ENCODE measurements at regions not wholly inside any gene's neighbourhood (a gene's known extent, or its start where the extent isn't known, plus 50 kb on each side); places are given as distances from the start of the nearest gene placed in this dataset.

DNA sequence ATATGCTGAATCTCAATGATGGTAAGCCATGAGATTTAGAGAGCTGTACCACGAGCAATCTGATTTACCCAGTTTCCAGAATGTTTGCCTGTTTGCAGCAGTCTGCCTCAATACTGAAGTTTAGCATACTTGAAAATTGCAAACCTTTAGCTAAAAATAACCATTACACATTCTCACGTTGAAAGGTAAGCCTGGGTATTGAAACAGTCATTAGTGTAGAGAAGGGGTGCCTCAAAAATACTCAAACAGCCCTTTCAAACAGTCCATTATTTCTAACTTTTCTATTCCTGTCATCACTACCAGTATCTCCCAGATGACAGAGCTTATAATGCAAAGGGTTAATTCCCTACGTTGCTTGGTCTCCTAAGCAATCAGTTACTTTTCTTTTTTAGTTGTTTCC lies 111.8 kb upstream of the MBNL1 start:
- no peak for DNase-seq

- DNase-seq = no peak
Measured at GRCh38 chr3:152157337-152157736, 111.4 kb upstream of the MBNL1 start.

GRCh38 chr3:152159328-152159727 lies 109.4 kb upstream of the MBNL1 start:
- DNase-seq = no peak

- DNase-seq = no peak
Measured at GRCh38 chr3:152160350-152161011, 108.2 kb upstream of the MBNL1 start.

GRCh38 chr3:152172460-152172859 lies 96.3 kb upstream of the MBNL1 start:
- DNase-seq = no peak

DNA sequence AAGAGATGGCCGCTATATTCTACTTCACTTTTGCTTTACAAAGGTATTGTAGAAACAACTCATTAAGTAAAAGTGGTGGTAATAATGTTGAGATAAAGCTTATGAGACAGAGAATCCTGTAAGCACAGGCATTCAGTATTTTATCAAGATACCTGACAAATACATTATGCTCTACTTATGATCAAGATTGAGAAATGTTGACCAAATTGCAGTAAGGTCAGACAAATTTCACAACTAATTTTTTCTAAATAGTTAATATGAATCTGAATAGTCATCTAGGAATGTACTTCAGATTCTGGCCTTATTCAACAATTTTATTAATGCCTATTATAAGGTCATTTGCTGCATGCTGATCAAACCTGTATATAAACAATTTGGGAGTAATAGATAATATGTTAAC lies 95.1 kb upstream of the MBNL1 start:
- DNase-seq = no peak

- DNase-seq = no peak
Measured at GRCh38 chr3:152174876-152175527, 93.7 kb upstream of the MBNL1 start.

DNA sequence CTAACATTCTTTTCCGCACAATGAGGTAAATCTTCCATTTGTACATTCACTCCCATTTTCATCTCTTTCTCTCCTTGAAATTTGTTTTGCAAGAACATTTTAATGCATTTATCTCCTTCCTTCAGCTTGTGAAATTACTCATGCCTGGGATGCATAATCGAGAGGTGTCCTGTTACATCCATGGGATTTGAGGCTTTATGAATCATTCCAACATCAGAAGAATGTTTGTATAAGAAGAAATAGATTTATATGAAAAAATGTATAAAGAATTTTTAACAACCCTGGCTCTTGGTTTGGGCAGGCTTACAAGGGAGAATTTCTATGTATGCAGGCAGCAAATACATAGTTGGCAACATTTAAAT lies 93.2 kb upstream of the MBNL1 start:
- no peak for DNase-seq

DNA sequence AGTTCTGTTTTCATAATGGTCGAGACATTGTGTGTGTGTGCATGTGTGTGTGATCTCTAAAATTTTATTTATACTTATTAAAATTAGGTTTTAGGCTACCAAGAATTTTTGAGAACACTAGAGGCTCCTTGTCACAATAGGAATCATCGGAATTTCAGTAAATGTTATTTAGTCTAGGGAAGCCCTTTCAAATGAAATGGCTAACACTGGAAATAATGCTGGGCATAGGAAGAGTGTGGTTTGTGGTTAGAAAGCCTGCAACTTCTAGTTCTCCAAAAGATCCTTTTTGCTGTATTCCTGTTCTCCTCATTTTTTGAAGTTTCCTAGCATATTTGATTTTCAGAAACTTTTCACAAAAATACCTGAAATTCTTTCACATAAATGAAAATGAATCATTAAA lies 92.5 kb upstream of the MBNL1 start:
- DNase-seq = no peak

- no peak for DNase-seq
Measured at GRCh38 chr3:152176998-152177397, 91.7 kb upstream of the MBNL1 start.

DNA sequence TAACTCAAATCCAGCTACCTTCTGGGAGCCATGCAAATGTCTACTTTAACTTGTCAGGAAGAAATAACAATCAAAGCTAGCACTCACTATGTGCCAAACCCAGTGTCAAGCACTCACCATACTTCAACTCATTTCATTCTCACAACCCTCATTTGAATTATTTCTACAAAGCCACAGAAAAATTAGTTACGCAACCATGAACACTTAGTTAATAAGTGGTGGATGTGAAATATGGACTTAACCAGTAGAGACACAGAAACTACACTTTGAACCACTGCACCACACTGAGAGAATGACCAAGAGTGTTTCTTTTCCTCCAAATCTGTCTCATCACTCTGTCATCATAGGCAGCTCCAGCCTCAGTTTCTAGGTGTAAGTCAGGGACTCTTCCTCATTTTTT lies 91.0 kb upstream of the MBNL1 start:
- DNase-seq = no peak

- DNase-seq = peak; percentile 2 to 5
Measured at GRCh38 chr3:152183473-152183872, 85.3 kb upstream of the MBNL1 start.

DNA sequence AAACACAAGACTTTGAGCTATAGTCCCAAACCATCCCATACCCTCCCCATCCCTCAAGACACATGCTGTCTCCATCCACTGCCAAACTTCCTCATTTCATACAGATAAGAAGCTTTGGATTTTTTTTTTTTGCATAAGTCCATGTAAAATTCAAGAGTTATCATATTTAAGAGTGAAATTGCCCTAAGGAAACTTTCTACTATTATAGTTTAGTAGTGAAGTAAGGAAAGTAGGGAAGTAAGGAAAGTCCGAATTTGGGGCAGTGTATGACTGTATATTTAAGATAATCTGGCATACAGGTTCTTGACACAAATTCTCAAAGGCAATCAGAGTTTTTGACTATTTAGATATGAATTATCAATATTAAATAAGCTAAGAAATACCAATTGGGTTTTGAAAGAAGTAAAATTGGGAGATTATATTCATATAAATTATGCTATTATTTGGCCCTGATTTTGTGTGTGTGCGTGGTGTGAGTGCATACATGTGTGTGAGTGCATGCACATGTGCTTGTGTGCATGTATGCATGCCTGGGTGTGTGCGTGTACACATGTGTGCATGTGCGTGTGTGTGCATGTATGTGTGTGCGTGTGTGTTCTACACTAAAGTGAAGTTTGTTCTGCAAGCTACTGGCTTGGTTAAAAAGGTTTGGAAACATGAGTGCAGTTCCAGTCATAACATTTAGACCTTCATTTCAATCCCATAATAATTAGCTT lies 83.6 kb upstream of the MBNL1 start:
- no peak for DNase-seq

DNA sequence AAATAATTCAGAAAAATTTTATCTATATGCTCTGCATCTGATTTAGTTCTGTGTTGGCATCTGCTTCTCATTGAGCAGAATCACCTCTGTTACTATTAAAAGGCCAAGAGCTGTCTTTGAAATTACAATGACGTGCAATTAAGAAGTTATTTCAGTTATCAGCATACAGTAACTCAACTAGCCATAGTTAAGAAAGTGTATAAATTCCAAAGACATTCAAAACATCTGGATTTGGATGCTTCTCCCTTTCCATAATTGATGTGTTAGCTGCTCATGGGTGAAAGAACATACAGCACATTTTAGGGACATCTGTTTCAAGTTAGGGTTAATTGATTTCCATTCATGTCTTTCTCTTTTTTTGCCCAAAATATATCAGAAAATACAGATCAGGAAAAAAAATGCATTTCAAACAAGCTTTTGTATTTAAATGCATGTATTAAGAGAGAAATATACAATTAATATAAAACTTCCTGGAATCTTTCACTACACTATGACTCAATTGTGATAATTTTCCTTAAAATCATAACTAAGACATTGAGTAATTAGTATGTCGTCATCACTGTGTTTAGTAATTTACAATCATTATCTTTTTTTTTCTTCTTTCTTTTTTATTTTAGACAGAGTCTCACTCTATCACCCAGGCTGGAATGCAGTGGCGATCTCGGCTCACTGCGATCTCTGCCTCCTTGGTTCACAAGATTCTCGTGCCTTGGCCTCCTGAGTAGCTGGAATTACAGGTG lies 82.7 kb upstream of the MBNL1 start:
- DNase-seq = no peak

DNA sequence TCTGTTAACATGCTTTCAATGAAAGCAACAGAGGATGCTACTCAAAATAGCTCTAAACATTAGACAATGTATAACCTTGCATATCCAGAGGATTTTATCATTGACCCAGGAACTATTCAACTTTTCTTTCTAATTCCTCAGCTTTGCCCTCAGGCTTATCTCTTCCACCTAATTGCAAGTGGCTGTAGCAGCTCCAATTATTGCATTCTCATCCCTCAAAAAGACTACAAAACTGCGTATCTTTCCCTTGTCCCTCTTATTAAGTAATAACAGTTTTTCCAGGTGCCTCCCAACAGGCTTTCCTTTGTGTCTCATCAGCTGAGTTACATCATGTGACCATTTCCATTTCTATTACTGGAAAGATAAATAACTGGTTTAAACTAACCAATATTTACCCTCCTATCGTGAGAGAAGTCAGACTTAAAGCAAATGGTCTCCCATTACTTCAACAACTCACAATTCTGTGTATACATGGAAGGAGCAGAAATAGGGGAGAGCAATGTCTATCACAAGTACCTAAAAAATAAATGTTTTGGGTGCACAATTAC lies 78.0 kb upstream of the MBNL1 start:
- peak; percentile 53 to 60 for DNase-seq

DNA sequence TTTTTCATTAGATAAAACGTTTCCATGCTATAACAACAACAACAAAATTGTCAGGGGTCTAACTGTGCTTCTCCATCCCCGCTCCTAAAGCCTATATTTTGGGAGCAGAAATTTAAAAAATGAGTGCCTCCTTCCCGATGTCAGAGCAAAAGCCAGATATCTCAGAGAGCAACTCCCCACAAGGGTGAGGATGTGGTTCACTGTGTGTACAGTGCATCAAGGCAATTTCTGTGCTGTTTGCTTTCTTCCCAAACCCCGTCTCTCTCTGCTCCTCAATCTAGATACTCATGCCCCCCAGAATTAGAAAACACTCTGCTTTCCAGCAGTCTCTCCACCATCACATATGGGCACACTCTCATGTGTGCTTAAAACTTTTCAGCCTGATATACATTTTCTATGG lies 76.7 kb upstream of the MBNL1 start:
- DNase-seq = no peak

DNA sequence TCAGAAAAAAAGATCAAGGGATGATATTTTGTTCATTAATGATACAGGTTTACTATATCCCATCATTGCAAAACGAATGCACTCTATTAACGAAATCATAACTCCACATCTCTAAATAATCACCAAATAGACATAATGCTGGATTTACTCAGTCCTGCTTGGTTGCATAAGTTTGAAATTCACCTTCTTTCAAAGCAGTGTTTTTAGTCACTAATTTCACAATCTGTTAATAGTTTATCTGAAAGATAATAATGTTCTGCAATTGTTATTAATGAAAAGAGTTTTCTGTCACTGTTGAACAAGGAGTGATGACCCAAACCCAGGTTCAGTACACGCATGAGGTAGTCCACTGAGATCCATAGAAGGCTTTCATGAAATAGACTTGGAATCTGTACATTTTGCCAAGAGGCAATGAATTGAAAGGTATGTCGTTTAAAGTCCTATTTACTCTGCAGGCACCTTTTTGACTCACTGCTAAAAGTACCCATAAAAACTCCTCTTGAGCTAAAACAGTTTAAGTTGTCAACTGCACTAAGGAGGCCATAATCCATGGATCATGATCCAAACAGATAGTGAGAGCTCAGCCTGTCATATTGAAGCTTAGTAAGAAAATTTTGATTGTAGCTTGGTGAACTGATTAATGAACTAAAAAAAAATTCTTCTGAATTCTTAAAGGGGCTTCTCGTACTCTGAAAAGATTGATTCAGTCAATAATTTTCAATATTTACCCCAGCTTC lies 75.6 kb upstream of the MBNL1 start:
- no peak for DNase-seq

- DNase-seq = no peak
Measured at GRCh38 chr3:152193673-152194267, 75.0 kb upstream of the MBNL1 start.

DNA sequence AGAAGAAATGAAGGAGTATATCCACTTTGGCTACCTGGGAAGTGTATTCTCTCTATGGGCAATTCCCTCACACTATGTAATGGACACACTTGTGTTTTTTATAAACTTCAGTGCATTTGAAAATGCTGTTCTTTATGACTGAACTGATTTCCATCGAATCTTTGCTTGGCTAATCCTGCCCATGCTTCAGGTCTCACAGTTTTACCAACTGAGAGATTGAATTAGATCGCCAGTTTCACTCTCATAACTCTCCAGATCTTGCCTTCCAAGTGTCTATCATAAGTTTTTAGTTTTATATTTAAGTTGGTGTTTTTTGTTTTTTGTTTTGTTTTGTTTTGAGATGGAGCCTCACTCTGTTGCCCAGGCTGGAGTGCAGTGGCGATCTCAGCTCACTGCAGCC lies 73.5 kb upstream of the MBNL1 start:
- DNase-seq = no peak

- no peak for DNase-seq
Measured at GRCh38 chr3:152196782-152197181, 71.9 kb upstream of the MBNL1 start.

GRCh38 chr3:152197451-152197850 lies 71.3 kb upstream of the MBNL1 start:
- DNase-seq = no peak

DNA sequence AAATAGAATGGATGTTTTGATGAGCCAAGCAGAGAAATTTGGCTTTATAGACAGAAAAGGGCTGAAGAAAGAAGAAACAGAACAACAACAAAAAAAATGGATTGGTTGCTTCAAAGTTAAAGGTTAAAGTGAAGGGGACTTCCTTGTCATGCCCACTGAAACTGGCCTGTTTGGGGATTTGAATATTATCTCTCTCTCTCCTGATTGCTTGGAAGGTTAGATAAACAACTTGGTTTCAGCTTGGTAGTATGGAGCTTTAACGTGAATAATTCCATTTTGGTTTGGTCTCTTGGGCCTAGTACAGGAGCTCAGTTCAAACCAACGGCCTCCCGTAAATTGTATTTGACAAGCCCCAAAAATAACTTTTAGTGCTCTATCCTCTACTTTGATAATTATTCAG lies 70.8 kb upstream of the MBNL1 start:
- no peak for DNase-seq
